ENCODE measurements at regions not wholly inside any gene's neighbourhood (a gene's known extent, or its start where the extent isn't known, plus 50 kb on each side); places are given as distances from the start of the nearest gene placed in this dataset.
"Not testable (repeated sequence)": the region's sequence is repeated elsewhere in the genome, so short reads cannot be mapped to it uniquely, and the experiment has no call there.

- Histone ChIP-seq H3K4me3 (no peak overlapping the region), H3K27ac (no peak overlapping the region)
Observed at GRCh38 chr9:88824711-88825110, 166.6 kb upstream of the S1PR3 start.

DNA sequence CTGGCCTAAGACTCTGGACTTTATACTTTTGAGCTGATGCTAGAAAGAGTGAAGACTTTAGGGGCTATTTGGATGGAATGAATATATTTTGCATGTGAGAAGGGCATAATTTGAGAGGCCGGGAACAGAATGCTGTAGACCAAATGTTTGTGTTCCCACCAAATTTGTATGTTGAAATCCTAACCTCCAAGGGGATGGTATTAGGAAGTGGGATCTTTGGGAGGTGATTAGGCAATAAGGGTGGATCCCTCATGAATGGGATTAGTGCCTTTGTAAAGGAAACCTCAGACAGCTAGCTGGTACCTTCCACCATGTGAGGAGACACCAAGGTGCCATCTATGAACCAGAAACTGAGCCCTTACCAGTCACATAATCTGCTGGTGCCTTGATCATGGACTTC is 165.1 kb upstream of the S1PR3 start:
- no peak overlapping the region for H3K4me3 ChIP-seq
- no peak overlapping the region for H3K27ac ChIP-seq

GRCh38 chr9:88826771-88827181 is 164.5 kb upstream of the S1PR3 start:
- H3K4me3 ChIP-seq, result no peak overlapping the region
- H3K27ac ChIP-seq, result no peak overlapping the region

GRCh38 chr9:88828018-88828417 is 163.2 kb upstream of the S1PR3 start:
- no peak overlapping the region for H3K4me3 ChIP-seq

GRCh38 chr9:88828492-88828974 is 162.7 kb upstream of the S1PR3 start:
- Histone ChIP-seq H3K4me3 (no peak overlapping the region), H3K27ac (no peak overlapping the region)

More at GRCh38 chr9:88828018-88828417, 163.2 kb upstream of the S1PR3 start:
- no peak overlapping the region for H3K27ac ChIP-seq

- H3K4me3 ChIP-seq, result no peak overlapping the region
Observed at GRCh38 chr9:88829276-88829675, 162.0 kb upstream of the S1PR3 start.

DNA sequence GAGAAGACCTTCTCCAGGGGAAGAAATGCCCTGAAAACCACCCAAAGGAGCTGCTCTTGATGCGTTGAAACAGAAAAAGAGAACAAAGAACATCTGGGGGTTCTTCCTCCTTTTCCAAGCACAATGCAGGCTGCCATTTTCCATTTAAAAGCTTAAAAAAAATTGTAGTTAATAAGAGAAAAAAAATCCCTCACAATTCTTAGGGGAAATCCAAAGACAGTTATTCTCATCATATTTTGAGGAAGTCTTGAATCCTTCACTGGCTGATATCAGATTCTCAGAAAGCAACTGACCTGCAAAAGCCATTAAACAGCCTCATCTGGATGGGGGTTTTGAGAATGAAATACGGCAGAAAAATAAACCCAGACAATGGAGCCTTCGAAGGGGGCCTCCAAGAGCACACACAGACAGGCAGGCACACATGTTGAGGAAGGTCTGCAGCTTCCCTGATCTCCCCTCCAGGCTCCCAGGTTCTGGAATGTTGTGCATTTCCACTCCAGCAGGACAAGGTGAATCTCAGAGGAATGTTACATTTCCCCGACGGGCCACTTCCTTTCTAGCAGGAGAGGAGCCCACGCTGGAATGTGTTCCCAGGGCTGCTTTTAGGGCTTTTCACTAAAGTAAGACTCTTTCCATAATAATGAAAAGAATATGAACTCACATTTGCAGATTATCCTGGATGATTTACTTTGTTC is 159.4 kb upstream of the S1PR3 start:
- Histone ChIP-seq H3K4me3 (no peak overlapping the region), H3K27ac (no peak overlapping the region)

More at GRCh38 chr9:88829276-88829675, 162.0 kb upstream of the S1PR3 start:
- H3K27ac ChIP-seq, result no peak overlapping the region

DNA sequence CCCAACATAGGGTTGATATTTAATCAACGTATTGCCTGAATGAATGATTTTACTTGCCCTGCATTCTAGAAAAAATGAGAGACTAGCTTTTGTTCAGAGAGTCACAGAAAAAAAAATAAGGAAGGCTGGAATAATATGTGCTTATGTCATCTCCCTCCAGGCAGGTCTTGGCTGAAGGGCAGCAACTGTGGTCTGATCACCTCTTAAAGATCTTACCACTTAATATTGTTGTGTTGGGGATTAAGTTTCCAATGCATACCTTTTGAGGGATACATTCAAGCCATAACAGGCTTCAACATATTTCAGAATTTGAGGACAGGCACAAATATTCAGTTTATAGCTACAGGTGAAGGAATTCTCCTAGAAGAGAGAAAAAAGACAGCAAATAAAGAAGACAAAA is 157.3 kb upstream of the S1PR3 start:
- no peak overlapping the region for H3K4me3 ChIP-seq
- H3K27ac ChIP-seq, result no peak overlapping the region

DNA sequence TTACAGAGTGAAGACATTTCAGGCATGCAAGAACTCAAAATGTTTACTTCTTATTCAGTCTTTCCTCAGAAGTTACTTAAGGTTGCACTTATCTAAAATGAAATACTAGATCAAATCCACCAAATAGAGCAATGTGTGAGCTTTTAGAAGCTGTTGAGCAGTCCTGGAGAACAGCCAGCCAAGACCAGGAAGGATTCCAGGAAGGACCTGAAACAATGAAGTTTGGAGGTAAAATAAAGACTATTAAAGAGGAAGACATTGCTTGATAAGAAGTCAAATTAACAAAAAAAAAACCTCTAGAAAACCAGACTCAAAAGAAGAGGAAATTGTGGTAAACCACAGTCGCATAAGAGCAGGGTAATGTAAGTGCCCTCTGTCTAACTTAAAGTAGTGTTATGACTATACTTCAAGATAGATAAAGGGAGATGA is 156.2 kb upstream of the S1PR3 start:
- Histone ChIP-seq H3K27ac (no peak overlapping the region), H3K4me3 (no peak overlapping the region)

- no peak overlapping the region for H3K27ac ChIP-seq
- H3K4me3 ChIP-seq, result no peak overlapping the region
Observed at GRCh38 chr9:88835772-88836171, 155.5 kb upstream of the S1PR3 start.

- no peak overlapping the region for H3K27ac ChIP-seq
Observed at GRCh38 chr9:88837731-88838130, 153.5 kb upstream of the S1PR3 start.

DNA sequence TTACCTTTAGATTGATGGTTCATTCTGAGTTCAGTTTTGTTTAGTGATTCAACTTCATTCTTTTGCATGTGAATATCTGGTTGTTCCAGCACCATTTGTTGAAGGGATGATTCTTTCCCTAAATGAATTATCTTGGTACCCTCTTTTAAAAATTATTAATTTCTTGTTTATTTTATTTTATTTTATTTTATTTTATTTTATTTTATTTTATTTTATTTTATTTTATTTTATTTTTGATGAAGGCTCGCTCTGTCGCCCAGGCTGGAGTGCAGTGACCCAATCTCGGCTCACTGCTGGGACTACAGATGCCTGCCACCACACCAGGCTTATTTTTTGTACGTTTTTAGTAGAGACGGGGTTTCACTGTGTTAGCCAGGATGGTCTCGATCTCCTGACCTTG is 141.4 kb upstream of the S1PR3 start:
- not testable (repeated sequence) for H3K4me3 ChIP-seq, H3K27ac ChIP-seq

More at GRCh38 chr9:88837731-88838130, 153.5 kb upstream of the S1PR3 start:
- H3K4me3 ChIP-seq, result no peak overlapping the region

- Histone ChIP-seq H3K4me3 (no peak overlapping the region), H3K27ac (no peak overlapping the region)
Observed at GRCh38 chr9:88852794-88853193, 138.5 kb upstream of the S1PR3 start.

GRCh38 chr9:88870627-88871026 is 120.6 kb upstream of the S1PR3 start:
- Histone ChIP-seq H3K4me3 (no peak overlapping the region), H3K27ac (no peak overlapping the region)

DNA sequence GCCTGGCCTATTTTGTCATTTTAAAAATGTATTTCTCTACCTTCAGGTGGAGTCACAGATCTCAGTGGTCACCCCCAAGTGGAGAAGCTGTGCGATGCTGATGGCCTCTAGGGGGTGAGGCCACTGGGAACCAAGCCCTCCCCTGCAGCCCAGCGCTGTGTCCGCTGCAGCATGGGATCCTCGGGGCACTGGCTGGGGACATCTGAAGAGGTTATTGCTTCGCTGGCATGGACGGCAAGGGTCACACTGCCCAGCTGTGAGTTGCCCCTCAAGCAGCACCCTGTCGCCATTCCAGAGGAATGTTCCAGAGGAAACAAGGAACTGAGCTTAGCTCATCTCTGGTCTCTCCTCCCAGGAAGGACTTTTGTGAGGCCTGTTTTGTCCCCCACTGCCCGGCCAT is 119.6 kb upstream of the S1PR3 start:
- Histone ChIP-seq H3K4me3 (no peak overlapping the region), H3K27ac (peak overlapping the region in 7 of 21 experiments; percentile 20 to 63 (median 47))

- Histone ChIP-seq H3K27ac (peak overlapping the region in 6 of 21 experiments; percentile 26 to 63 (median 48)), H3K4me3 (no peak overlapping the region)
Observed at GRCh38 chr9:88872192-88872946, 118.9 kb upstream of the S1PR3 start.

DNA sequence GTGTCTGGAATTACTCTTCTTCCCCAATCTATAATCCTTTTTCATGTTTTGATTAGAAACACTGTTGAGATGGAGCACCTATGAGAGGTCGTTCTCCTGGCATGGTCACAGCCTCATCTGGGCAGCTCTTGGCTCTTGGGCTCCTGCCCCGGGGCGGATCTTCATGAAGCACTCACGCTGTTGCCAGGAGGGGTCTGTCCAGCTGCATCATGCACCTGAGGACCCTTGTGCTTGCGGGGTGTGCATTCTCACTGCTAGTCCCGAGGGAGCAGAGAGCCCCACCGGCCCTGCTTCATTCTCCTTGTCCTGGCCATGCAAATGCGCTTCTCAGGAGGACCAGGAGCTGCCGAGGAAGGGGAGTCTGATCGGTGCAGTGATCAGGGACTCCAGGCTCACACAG is 117.6 kb upstream of the S1PR3 start:
- Histone ChIP-seq H3K4me3 (no peak overlapping the region), H3K27ac (no peak overlapping the region)

DNA sequence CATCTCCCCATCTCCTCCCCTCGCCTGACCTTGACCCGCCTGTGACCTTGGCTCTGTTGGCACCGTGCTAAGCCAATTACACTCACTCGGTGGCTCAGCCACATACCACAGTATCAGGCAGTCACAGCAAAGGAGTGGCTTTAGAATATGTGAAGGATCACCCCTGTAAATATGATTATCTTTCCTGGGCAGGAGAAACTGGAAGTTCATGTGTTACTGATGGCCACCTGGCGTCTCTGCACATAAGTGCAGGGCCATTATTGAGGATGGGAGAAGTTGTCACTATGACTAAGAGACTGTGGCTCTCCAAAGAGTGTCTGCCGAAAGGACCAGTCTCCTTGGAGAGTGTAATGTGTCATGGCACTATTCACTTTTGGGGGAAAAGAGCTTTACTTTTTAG is 116.9 kb upstream of the S1PR3 start:
- H3K4me3 ChIP-seq, result no peak overlapping the region
- no peak overlapping the region for H3K27ac ChIP-seq

DNA sequence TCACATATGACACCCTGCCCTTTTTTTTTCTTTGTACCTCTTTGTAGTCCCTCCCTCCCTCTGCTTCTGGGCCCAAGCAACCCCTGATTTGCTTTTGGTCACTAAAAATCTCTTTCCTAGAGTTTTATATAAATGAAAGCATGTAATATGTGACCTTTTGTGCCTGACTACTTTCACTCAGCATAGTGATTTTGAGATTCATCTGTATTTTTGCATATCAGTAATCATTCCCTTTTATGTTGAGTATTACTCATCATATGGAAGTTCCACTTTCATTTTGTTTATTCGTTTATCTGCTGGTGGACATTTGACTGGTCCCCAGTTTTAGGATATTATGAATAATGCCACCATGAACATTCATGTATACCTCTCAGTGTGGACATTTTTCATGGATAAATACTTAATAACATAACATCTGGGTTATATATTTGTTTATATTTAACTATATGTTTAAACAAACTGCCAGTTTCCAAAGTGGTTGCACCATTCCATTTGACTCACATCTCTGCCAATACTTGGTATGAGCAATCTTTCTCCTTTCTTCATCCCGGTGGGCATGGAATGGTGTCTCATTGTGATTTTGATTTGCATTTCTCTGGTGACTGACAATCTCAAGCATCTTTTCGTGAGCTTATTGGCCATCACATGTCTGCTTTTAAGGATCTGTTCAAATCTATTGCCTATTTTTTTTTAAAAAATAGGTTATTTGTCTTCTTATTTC is 115.7 kb upstream of the S1PR3 start:
- H3K4me3 ChIP-seq, result no peak overlapping the region
- no peak overlapping the region for H3K27ac ChIP-seq

GRCh38 chr9:88880199-88880598 is 111.1 kb upstream of the S1PR3 start:
- Histone ChIP-seq H3K4me3 (no peak overlapping the region), H3K27ac (no peak overlapping the region)
